Progenitor cell of endocrine pancreas (in vitro differentiated cells): ENCODE measurements at regions not wholly inside any gene's neighbourhood (a gene's known extent, or its start where the extent isn't known, plus 50 kb on each side); places are given as distances from the start of the nearest gene placed in this dataset.
"Not testable (repeated sequence)": the region's sequence is repeated elsewhere in the genome, so short reads cannot be mapped to it uniquely, and the experiment has no call there.

Source experiments
- DNase-seq: peaks from one replicate; pipeline ENCODE4 v3.0.0; 2021; ENCODE audit warnings: low spot score; ENCODE audit not compliant: unreplicated experiment
- H3K27ac Mint-ChIP-seq: 2 replicates; pipeline ENCODE4 v1.8.0; 2021; ENCODE audit warnings: mild to moderate bottlenecking, moderate library complexity, mixed read lengths
- H3K27me3 Mint-ChIP-seq: 2 replicates; pipeline ENCODE4 v1.8.0; 2021; ENCODE audit warnings: mixed read lengths
- H3K36me3 Mint-ChIP-seq: 2 replicates; pipeline ENCODE4 v1.8.0; 2022; ENCODE audit warnings: mixed read lengths; ENCODE audit not compliant: insufficient read depth
- H3K4me1 Mint-ChIP-seq: 2 replicates; pipeline ENCODE4 v1.8.0; 2021; ENCODE audit warnings: low read depth, mixed read lengths
- H3K4me3 Mint-ChIP-seq: 2 replicates; pipeline ENCODE4 v1.8.0; 2021; ENCODE audit warnings: low read depth, mild to moderate bottlenecking, moderate library complexity, mixed read lengths
- H3K9me3 Mint-ChIP-seq: 2 replicates; pipeline ENCODE4 v1.8.0; 2021; ENCODE audit warnings: low read depth, mixed read lengths
- CTCF ChIP-seq: fragments of 200-600 bp; sonication (generic); IDR thresholded peaks from one replicate; pipeline ENCODE4 v1.5.0; 2021; ENCODE audit warnings: antibody characterized with exemption, mild to moderate bottlenecking; ENCODE audit not compliant: unreplicated experiment

DNA sequence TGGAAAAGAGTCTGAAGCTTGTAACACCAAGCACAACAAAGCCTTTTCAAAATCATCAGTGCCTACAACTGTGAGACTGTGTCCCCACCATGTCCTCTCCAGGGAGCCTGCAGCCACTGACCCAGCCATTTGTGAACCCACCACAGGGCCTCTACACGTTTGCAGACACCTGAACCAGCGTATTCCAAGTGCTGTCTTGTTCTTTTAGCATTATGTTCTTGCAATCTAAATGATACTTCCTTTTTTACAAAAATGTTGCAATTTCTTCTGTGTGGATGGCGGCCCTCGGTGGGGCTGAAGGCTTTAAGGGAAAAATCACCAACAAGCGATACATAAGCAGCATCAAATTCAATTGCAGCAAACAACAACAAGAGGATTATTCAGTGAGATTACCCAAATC is 403.2 kb upstream of the MGMT start:
- Mint-ChIP-seq H3K27me3 (peaks cover 42% of the 10 kb centered on the region), H3K9me3 (no peaks in the 10 kb centered on the region), H3K4me1 (no peaks in the 10 kb centered on the region), H3K27ac (no peak overlapping the region), H3K36me3 (no peaks in the 10 kb centered on the region), H3K4me3 (no peak overlapping the region)
- no peak for DNase-seq
- no peak for TF ChIP-seq CTCF

DNA sequence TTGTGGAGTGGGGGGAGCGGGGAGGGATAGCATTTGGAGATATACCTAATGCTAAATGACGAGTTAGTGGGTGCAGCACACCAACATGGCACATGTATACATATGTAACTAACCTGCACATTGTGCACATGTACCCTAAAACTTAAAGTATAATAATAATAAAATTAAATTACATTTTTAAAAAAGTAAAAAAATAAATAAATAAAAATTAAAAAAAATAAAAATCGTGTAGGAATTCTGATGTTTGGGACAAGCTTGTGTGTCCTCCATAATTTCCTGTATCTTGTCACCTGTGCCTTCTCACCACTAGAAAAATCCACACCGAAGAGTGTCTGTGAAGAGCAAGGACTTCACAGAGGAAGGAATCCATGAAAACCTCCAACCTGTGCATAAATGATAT is 400.5 kb upstream of the MGMT start:
- not testable (repeated sequence) for H3K4me3 Mint-ChIP-seq, H3K9me3 Mint-ChIP-seq, H3K4me1 Mint-ChIP-seq, H3K36me3 Mint-ChIP-seq, H3K27ac Mint-ChIP-seq, DNase-seq
- peaks cover 20% of the 10 kb centered on the region for H3K27me3 Mint-ChIP-seq

DNA sequence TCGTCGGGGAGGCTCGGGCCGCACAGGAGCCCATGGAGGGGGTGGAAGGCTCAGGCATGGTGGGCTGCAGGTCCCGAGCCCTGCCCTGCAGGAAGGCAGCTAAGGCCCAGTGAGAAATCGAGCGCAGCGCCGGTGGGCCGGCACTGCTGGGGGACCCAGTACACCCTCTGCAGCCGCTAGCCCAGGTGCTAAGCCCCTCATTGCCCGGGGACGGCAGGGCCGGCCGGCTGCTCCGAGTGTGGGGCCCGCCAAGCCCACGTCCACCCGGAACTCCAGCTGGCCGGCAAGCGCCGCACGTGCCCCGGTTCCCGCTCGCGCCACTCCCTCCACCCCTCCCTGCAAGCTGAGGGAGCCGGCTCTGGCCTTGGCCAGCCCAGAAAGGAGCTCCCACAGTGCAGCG is 395.6 kb upstream of the MGMT start:
- not testable (repeated sequence) for H3K4me1 Mint-ChIP-seq, H3K27ac Mint-ChIP-seq, H3K4me3 Mint-ChIP-seq, H3K27me3 Mint-ChIP-seq, DNase-seq, H3K36me3 Mint-ChIP-seq, H3K9me3 Mint-ChIP-seq

GRCh38 chr10:129074939-129075338 is 392.1 kb upstream of the MGMT start:
- H3K27me3 Mint-ChIP-seq, result peaks cover 9% of the 10 kb centered on the region
- no peaks in the 10 kb centered on the region for H3K4me1 Mint-ChIP-seq
- H3K9me3 Mint-ChIP-seq, result peaks cover 4% of the 10 kb centered on the region
- TF ChIP-seq CTCF, result no peak
- H3K27ac Mint-ChIP-seq, result no peak overlapping the region
- no peaks in the 10 kb centered on the region for H3K36me3 Mint-ChIP-seq
- H3K4me3 Mint-ChIP-seq, result no peak overlapping the region
- DNase-seq, result no peak

DNA sequence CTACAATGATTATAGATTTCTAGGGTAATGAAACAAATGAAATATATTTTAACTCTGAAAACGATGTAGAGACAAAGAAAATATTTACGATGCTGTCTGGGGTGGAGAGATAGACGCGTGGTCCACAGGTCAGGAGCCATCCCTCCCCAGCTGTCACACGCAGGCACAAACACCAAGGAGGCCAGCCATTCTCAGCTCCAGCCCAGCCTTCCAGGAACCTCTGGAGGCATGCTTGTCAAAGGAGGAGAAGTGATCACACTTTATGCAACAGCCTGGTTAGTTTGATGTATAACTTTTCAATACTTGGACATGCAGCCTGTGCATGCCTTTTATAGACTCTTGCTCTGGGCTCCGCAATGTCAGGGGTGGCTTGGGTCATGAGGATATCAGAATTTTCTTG is 391.5 kb upstream of the MGMT start:
- peaks cover 12% of the 10 kb centered on the region for H3K27me3 Mint-ChIP-seq

GRCh38 chr10:129075927-129076326 is 391.1 kb upstream of the MGMT start:
- Mint-ChIP-seq H3K27me3 (peaks cover 12% of the 10 kb centered on the region), H3K9me3 (peaks cover 10% of the 10 kb centered on the region), H3K36me3 (no peaks in the 10 kb centered on the region), H3K4me3 (no peak overlapping the region), H3K27ac (no peak overlapping the region), H3K4me1 (no peaks in the 10 kb centered on the region)
- TF ChIP-seq CTCF, result no peak
- DNase-seq, result no peak

More for the DNA sequence above, 391.5 kb upstream of the MGMT start:
- Mint-ChIP-seq H3K9me3 (peaks cover 6% of the 10 kb centered on the region), H3K36me3 (no peaks in the 10 kb centered on the region), H3K4me3 (no peak overlapping the region), H3K27ac (no peak overlapping the region), H3K4me1 (no peaks in the 10 kb centered on the region)
- DNase-seq, result no peak
- no peak for TF ChIP-seq CTCF
